ENCODE measurements at regions not wholly inside any gene's neighbourhood (a gene's known extent, or its start where the extent isn't known, plus 50 kb on each side); places are given as distances from the start of the nearest gene placed in this dataset.

- Histone ChIP-seq H3K9me2 (ENCODE audit: insufficient read depth, low read length) (no peaks in the 10 kb centered on the region), H3K79me2 (ENCODE audit: insufficient read depth, low read depth, low read length) (no peaks in the 10 kb centered on the region), H3K4me1 (ENCODE audit: insufficient read depth, low read length, poor library complexity, severe bottlenecking) (no peaks in the 10 kb centered on the region), H3K27ac (ENCODE audit: low read depth, low read length, poor library complexity, severe bottlenecking) (no peak overlapping the region), H2AFZ (ENCODE audit: low read length) (no peak overlapping the region), H3K4me2 (ENCODE audit: low read length) (no peak overlapping the region), H3K9me3 (ENCODE audit: low read length) (no peaks in the 10 kb centered on the region), H4K20me1 (ENCODE audit: insufficient read depth, low read length) (no peaks in the 10 kb centered on the region), H3K4me3 (ENCODE audit: low read depth, low read length, poor library complexity, severe bottlenecking) (no peak overlapping the region), H3K36me3 (ENCODE audit: insufficient read depth, low read length) (no peaks in the 10 kb centered on the region)
- no peak for TF ChIP-seq CTCF (conservative IDR thresholded peaks at IDR 0.05; ENCODE audit: low read length)
- no peak for TF ChIP-seq EZH2phosphoT487 (IDR thresholded peaks at IDR 0.05; ENCODE audit: borderline replicate concordance, low read depth, low read length)
- BruUV-seq (replicated peaks) = no TSS peak
- CTCF ChIA-PET (ENCODE audit: unreplicated experiment) = no interaction called here
- intact Hi-C loops (cut with micrococcal nuclease; ENCODE audit: unreplicated experiment) = no loop called here
- DNase-seq (ENCODE audit: low spot score) = no peak
- POLR2A ChIA-PET = no interaction called here
Measured at GRCh38 chr3:110542552-110543150, 529.0 kb upstream of the NECTIN3 start.

- Histone ChIP-seq H3K27ac (ENCODE audit: low read depth, low read length, poor library complexity, severe bottlenecking) (no peak overlapping the region), H3K4me3 (ENCODE audit: low read depth, low read length, poor library complexity, severe bottlenecking) (no peak overlapping the region), H3K79me2 (ENCODE audit: insufficient read depth, low read depth, low read length) (no peaks in the 10 kb centered on the region), H3K36me3 (ENCODE audit: insufficient read depth, low read length) (no peaks in the 10 kb centered on the region), H3K4me1 (ENCODE audit: insufficient read depth, low read length, poor library complexity, severe bottlenecking) (no peaks in the 10 kb centered on the region), H3K9me2 (ENCODE audit: insufficient read depth, low read length) (no peaks in the 10 kb centered on the region), H2AFZ (ENCODE audit: low read length) (no peak overlapping the region), H3K9me3 (ENCODE audit: low read length) (no peaks in the 10 kb centered on the region), H3K4me2 (ENCODE audit: low read length) (no peak overlapping the region), H4K20me1 (ENCODE audit: insufficient read depth, low read length) (no peaks in the 10 kb centered on the region)
- ChIA-PET CTCF (ENCODE audit: unreplicated experiment) (no interaction called here), POLR2A (no interaction called here)
- BruUV-seq (replicated peaks) = no TSS peak
- intact Hi-C loops (cut with micrococcal nuclease; ENCODE audit: unreplicated experiment) = no loop called here
- no peak for DNase-seq (ENCODE audit: low spot score)
- TF ChIP-seq EZH2phosphoT487 (IDR thresholded peaks at IDR 0.05; ENCODE audit: borderline replicate concordance, low read depth, low read length) (no peak), CTCF (conservative IDR thresholded peaks at IDR 0.05; ENCODE audit: low read length) (no peak)
Measured at GRCh38 chr3:110544730-110545129, 526.9 kb upstream of the NECTIN3 start.

GRCh38 chr3:110550511-110550910 lies 521.1 kb upstream of the NECTIN3 start:
- intact Hi-C loops (cut with micrococcal nuclease; ENCODE audit: unreplicated experiment) = no loop called here
- no peaks in the 10 kb centered on the region for H3K79me2 ChIP-seq (ENCODE audit: insufficient read depth, low read depth, low read length)
- CTCF ChIA-PET (ENCODE audit: unreplicated experiment) = no interaction called here
- no peaks in the 10 kb centered on the region for H3K4me1 ChIP-seq (ENCODE audit: insufficient read depth, low read length, poor library complexity, severe bottlenecking)
- H3K36me3 ChIP-seq (ENCODE audit: insufficient read depth, low read length) = no peaks in the 10 kb centered on the region
- TF ChIP-seq EZH2phosphoT487 (IDR thresholded peaks at IDR 0.05; ENCODE audit: borderline replicate concordance, low read depth, low read length) = no peak
- no peak for TF ChIP-seq CTCF (conservative IDR thresholded peaks at IDR 0.05; ENCODE audit: low read length)
- H3K4me3 ChIP-seq (ENCODE audit: low read depth, low read length, poor library complexity, severe bottlenecking) = no peak overlapping the region
- no peak overlapping the region for H3K27ac ChIP-seq (ENCODE audit: low read depth, low read length, poor library complexity, severe bottlenecking)
- no peak overlapping the region for H3K4me2 ChIP-seq (ENCODE audit: low read length)
- no peaks in the 10 kb centered on the region for H3K9me3 ChIP-seq (ENCODE audit: low read length)
- H2AFZ ChIP-seq (ENCODE audit: low read length) = no peak overlapping the region
- no peak for DNase-seq (ENCODE audit: low spot score)
- no peaks in the 10 kb centered on the region for H3K9me2 ChIP-seq (ENCODE audit: insufficient read depth, low read length)
- POLR2A ChIA-PET = interaction anchor here (0.5 kb wide), 1 partner anchor 44 kb away, joined by 3 read pairs; no protein-coding TSS in a partner anchor
- BruUV-seq (replicated peaks) = no TSS peak
- no peaks in the 10 kb centered on the region for H4K20me1 ChIP-seq (ENCODE audit: insufficient read depth, low read length)
